ENCODE measurements at regions not wholly inside any gene's neighbourhood (a gene's known extent, or its start where the extent isn't known, plus 50 kb on each side); places are given as distances from the start of the nearest gene placed in this dataset.

DNA sequence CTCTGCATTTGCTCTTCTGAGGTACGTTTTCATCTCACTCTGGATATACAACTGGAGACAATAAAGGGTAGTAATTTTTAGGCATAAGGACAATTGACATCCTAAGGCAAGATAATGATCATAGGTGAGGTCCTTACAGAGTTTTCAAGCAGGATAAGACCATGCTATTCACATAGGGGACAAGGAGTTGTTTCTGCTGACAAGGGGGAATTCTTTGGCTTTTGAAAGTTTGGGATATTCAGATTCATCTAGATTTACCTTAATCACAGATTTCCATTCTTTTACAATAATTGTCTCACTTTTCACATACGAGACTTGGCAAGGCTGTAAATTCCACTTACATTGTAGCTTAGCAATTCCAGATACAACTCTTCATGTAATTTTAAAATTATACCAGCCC, 256.2 kb downstream of the AASDHPPT start:
- Histone ChIP-seq H3K4me1 (ENCODE audit: insufficient read depth, low read length) (no peaks in the 10 kb centered on the region), H3K9me3 (ENCODE audit: low read depth, low read length) (no peaks in the 10 kb centered on the region), H4K20me1 (ENCODE audit: insufficient read depth, low read length) (no peaks in the 10 kb centered on the region), H3K79me2 (ENCODE audit: insufficient read depth, low read length) (no peaks in the 10 kb centered on the region), H3K4me3 (ENCODE audit: insufficient read depth, low read length) (no peak overlapping the region), H3K27ac (ENCODE audit: low read depth, low read length) (no peak overlapping the region), H2AFZ (ENCODE audit: low read length) (no peak overlapping the region), H3K4me2 (ENCODE audit: insufficient read depth, low read length) (no peak overlapping the region), H3K27me3 (ENCODE audit: insufficient read depth, low read length) (no peaks in the 10 kb centered on the region), H3K36me3 (ENCODE audit: insufficient read depth, low read length) (no peaks in the 10 kb centered on the region)
- no peak for DNase-seq (ENCODE audit: insufficient read length, low spot score, missing footprints)
- TF ChIP-seq, protein P1, sequence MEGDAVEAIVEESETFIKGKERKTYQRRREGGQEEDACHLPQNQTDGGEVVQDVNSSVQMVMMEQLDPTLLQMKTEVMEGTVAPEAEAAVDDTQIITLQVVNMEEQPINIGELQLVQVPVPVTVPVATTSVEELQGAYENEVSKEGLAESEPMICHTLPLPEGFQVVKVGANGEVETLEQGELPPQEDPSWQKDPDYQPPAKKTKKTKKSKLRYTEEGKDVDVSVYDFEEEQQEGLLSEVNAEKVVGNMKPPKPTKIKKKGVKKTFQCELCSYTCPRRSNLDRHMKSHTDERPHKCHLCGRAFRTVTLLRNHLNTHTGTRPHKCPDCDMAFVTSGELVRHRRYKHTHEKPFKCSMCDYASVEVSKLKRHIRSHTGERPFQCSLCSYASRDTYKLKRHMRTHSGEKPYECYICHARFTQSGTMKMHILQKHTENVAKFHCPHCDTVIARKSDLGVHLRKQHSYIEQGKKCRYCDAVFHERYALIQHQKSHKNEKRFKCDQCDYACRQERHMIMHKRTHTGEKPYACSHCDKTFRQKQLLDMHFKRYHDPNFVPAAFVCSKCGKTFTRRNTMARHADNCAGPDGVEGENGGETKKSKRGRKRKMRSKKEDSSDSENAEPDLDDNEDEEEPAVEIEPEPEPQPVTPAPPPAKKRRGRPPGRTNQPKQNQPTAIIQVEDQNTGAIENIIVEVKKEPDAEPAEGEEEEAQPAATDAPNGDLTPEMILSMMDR (IDR thresholded peaks at IDR 0.05; ENCODE audit: extremely low read depth, low read depth, low read length) = no peak

DNA sequence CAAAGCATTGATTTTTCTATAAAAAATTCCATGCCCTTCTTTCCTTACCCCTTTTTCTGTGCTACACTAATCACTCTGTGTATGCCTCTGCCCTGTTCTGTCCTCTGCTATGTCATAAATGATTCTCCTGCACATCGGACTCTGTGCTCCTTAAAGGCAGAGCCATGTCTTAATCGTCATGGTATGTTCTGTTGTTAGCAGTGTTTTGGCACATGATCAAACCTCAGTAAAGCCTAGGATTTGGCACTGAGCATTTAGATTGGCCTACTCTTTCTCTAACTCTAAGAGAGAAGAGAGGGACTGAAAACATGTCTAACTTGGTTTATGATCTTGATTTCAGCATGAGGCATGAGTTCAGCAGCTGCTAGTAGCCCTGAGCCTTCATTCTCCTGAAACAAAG, 266.9 kb downstream of the AASDHPPT start:
- no peaks in the 10 kb centered on the region for H3K27me3 ChIP-seq (ENCODE audit: insufficient read depth, low read length)
- H3K4me1 ChIP-seq (ENCODE audit: insufficient read depth, low read length) = no peaks in the 10 kb centered on the region
- no peaks in the 10 kb centered on the region for H3K9me3 ChIP-seq (ENCODE audit: low read depth, low read length)
- H3K4me3 ChIP-seq (ENCODE audit: insufficient read depth, low read length) = no peak overlapping the region
- no peak for DNase-seq (ENCODE audit: insufficient read length, low spot score, missing footprints)
- H3K36me3 ChIP-seq (ENCODE audit: insufficient read depth, low read length) = no peaks in the 10 kb centered on the region
- TF ChIP-seq, protein P1 (IDR thresholded peaks at IDR 0.05; ENCODE audit: extremely low read depth, low read depth, low read length) = no peak
- no peaks in the 10 kb centered on the region for H3K79me2 ChIP-seq (ENCODE audit: insufficient read depth, low read length)
- H2AFZ ChIP-seq (ENCODE audit: low read length) = no peak overlapping the region
- no peak overlapping the region for H3K4me2 ChIP-seq (ENCODE audit: insufficient read depth, low read length)
- H3K27ac ChIP-seq (ENCODE audit: low read depth, low read length) = no peak overlapping the region
- H4K20me1 ChIP-seq (ENCODE audit: insufficient read depth, low read length) = no peaks in the 10 kb centered on the region

DNA sequence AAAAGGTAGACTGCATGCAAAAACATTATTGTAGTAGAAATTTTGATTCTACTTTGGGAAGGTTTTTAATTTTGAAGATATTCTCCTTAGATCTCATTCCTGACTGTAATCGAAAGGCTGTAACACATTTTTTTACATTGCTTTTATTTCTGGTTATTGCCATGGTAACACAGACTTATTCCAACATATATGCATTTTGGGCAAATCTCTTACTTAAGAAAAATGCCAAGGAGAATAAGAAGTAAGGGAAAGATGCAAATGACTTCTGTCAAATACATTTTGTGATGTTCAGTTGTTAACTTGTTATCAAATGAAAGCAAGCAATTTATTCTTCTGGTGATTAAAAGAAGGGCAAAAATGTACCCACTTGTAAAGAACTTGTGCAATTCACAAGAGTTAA, 267.5 kb downstream of the AASDHPPT start:
- H3K27ac ChIP-seq (ENCODE audit: low read depth, low read length) = no peak overlapping the region
- TF ChIP-seq, protein P1 (IDR thresholded peaks at IDR 0.05; ENCODE audit: extremely low read depth, low read depth, low read length) = no peak
- DNase-seq (ENCODE audit: insufficient read length, low spot score, missing footprints) = no peak

DNA sequence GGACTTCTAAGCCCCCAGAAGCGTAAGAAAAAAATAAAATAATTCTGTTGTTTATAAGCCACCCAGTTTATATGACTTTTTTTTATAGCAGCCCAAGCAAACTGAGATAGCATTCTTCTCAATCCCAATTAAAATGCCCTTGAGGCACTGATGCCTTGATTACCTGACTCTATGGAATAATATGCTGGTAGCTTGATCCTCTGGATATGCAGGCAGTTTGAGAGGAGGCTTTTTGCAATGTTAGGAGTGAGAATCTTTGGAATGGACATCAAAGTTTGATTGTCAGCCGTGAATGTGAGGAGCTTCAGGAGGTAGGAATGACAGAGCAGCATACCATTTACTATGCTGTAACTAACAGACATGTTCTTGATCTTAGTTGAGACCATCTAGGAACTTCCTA, 275.6 kb downstream of the AASDHPPT start:
- Histone ChIP-seq H4K20me1 (ENCODE audit: insufficient read depth, low read length) (no peaks in the 10 kb centered on the region), H3K79me2 (ENCODE audit: insufficient read depth, low read length) (no peaks in the 10 kb centered on the region), H3K27me3 (ENCODE audit: insufficient read depth, low read length) (no peaks in the 10 kb centered on the region), H3K4me1 (ENCODE audit: insufficient read depth, low read length) (no peaks in the 10 kb centered on the region), H3K9me3 (ENCODE audit: low read depth, low read length) (no peaks in the 10 kb centered on the region), H3K27ac (ENCODE audit: low read depth, low read length) (no peak overlapping the region), H3K4me2 (ENCODE audit: insufficient read depth, low read length) (no peak overlapping the region), H2AFZ (ENCODE audit: low read length) (no peak overlapping the region), H3K36me3 (ENCODE audit: insufficient read depth, low read length) (no peaks in the 10 kb centered on the region), H3K4me3 (ENCODE audit: insufficient read depth, low read length) (no peak overlapping the region)
- DNase-seq (ENCODE audit: insufficient read length, low spot score, missing footprints) = no peak
- TF ChIP-seq, protein P1 (IDR thresholded peaks at IDR 0.05; ENCODE audit: extremely low read depth, low read depth, low read length) = no peak

More for the DNA sequence above, 267.5 kb downstream of the AASDHPPT start:
- H2AFZ ChIP-seq (ENCODE audit: low read length) = no peak overlapping the region
- H3K4me2 ChIP-seq (ENCODE audit: insufficient read depth, low read length) = no peak overlapping the region
- H3K27me3 ChIP-seq (ENCODE audit: insufficient read depth, low read length) = no peaks in the 10 kb centered on the region
- no peak overlapping the region for H3K4me3 ChIP-seq (ENCODE audit: insufficient read depth, low read length)
- no peaks in the 10 kb centered on the region for H3K4me1 ChIP-seq (ENCODE audit: insufficient read depth, low read length)
- no peaks in the 10 kb centered on the region for H3K9me3 ChIP-seq (ENCODE audit: low read depth, low read length)
- H3K79me2 ChIP-seq (ENCODE audit: insufficient read depth, low read length) = no peaks in the 10 kb centered on the region
- H4K20me1 ChIP-seq (ENCODE audit: insufficient read depth, low read length) = no peaks in the 10 kb centered on the region
- no peaks in the 10 kb centered on the region for H3K36me3 ChIP-seq (ENCODE audit: insufficient read depth, low read length)

Measured in osteoblast (primary cell).